Endothelial cell (in vitro differentiated cells): ENCODE measurements at regions not wholly inside any gene's neighbourhood (a gene's known extent, or its start where the extent isn't known, plus 50 kb on each side); places are given as distances from the start of the nearest gene placed in this dataset.

Experiments
- DNase-seq: peaks from one replicate; pipeline ENCODE4 v3.0.0; 2021; ENCODE audit warnings: low spot score
- H3K27ac Mint-ChIP-seq: one replicate; pipeline ENCODE4 v1.8.0; 2021; ENCODE audit warnings: mixed read lengths, inconsistent platforms; ENCODE audit not compliant: unreplicated experiment
- H3K27me3 Mint-ChIP-seq: one replicate; pipeline ENCODE4 v1.8.0; 2021; ENCODE audit warnings: mild to moderate bottlenecking, moderate library complexity, mixed read lengths, inconsistent platforms; ENCODE audit not compliant: unreplicated experiment
- H3K36me3 Mint-ChIP-seq: one replicate; pipeline ENCODE4 v1.8.0; 2021; ENCODE audit warnings: mild to moderate bottlenecking, low read depth, mixed read lengths, inconsistent platforms; ENCODE audit not compliant: unreplicated experiment
- H3K4me1 Mint-ChIP-seq: one replicate; pipeline ENCODE4 v1.8.0; 2021; ENCODE audit warnings: mild to moderate bottlenecking, mixed read lengths, inconsistent platforms; ENCODE audit not compliant: unreplicated experiment
- H3K4me3 Mint-ChIP-seq: one replicate; pipeline ENCODE4 v1.8.0; 2021; ENCODE audit warnings: mild to moderate bottlenecking, mixed read lengths, inconsistent platforms; ENCODE audit not compliant: unreplicated experiment
- H3K9me3 Mint-ChIP-seq: one replicate; pipeline ENCODE4 v1.8.0; 2021; ENCODE audit warnings: mixed read lengths, inconsistent platforms; ENCODE audit not compliant: unreplicated experiment
- TF ChIP-seq, protein P1 (sequence below): fragments of 200-600 bp; sonication (generic); IDR thresholded peaks from one replicate; pipeline ENCODE4 v1.5.0; 2021; ENCODE audit warnings: antibody characterized with exemption; ENCODE audit not compliant: unreplicated experiment

DNA sequence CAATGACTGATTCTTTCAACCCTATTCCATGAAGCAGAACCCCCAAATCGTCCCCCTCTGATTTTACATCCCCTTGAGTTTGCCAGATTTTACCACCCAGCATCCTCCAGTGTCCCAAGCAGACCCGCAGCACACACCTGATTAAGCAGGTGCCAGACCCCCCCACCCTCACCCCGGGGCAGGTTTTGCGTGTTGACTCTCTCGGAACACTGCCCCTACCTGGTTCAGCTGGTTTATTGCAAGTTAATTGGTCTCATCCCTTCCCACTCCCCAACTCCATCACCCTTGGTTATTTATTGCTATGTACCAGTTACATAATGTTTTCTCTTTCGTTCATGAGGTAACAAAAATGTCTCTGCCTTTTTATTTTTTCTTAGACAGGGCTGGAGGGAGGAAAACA, 258.4 kb downstream of the BCOR start:
- Mint-ChIP-seq H3K27ac (no peak overlapping the region), H3K4me3 (no peak overlapping the region), H3K27me3 (no peaks in the 10 kb centered on the region), H3K36me3 (no peaks in the 10 kb centered on the region), H3K4me1 (peaks cover 10% of the 10 kb centered on the region), H3K9me3 (no peaks in the 10 kb centered on the region)
- no peak for DNase-seq
- TF ChIP-seq, protein P1, sequence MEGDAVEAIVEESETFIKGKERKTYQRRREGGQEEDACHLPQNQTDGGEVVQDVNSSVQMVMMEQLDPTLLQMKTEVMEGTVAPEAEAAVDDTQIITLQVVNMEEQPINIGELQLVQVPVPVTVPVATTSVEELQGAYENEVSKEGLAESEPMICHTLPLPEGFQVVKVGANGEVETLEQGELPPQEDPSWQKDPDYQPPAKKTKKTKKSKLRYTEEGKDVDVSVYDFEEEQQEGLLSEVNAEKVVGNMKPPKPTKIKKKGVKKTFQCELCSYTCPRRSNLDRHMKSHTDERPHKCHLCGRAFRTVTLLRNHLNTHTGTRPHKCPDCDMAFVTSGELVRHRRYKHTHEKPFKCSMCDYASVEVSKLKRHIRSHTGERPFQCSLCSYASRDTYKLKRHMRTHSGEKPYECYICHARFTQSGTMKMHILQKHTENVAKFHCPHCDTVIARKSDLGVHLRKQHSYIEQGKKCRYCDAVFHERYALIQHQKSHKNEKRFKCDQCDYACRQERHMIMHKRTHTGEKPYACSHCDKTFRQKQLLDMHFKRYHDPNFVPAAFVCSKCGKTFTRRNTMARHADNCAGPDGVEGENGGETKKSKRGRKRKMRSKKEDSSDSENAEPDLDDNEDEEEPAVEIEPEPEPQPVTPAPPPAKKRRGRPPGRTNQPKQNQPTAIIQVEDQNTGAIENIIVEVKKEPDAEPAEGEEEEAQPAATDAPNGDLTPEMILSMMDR = no peak

DNA sequence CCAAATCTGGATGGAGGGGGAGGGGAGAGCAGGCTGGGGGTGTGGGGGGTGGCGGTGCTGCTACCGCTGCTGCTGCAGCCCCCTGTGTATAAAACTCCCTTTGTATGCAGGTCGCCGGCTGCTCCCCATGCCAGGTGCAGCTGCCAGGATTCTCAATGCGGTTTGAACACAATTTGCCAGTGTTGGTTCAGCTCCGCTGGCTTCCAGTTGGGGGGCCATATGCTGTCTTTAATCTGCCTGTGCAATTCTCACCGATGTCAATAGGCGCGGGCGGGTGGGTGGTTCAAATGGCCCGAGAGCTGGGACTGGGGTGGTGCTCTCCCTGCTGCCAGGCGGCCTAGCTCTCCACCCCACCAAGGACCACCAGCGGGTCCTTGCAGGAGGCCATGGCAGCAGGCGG, 257.6 kb downstream of the BCOR start:
- Mint-ChIP-seq H3K4me3 (no peak overlapping the region), H3K36me3 (no peaks in the 10 kb centered on the region), H3K4me1 (peaks cover 10% of the 10 kb centered on the region), H3K9me3 (no peaks in the 10 kb centered on the region), H3K27ac (no peak overlapping the region), H3K27me3 (no peaks in the 10 kb centered on the region)
- no peak for DNase-seq
- TF ChIP-seq, protein P1 = no peak

DNA sequence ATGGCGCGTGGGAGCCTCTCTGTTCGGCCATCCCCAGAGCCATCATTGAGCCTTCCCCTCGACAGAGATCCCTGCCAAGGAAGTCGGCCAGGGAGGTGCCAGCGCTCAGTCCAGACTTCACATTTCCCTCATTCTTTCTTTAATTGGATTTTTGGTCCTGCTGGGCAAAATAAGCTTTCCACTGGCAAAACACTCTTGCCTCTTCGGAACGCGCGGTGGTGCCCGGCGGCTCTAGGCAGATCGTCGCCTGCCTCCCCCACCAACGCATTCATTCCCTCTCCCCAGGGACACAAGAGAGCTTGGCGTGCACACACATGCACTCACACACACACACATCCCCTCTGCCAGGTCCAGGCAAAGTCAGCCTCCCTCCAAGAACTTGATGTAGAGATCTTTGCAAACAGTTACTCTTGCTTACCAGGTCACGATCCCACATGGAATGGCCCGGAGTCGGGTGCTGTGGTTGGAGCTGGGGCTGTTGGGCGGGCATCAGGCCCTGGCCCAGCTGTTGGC, 257.1 kb downstream of the BCOR start:
- no peak for DNase-seq
- Mint-ChIP-seq H3K4me3 (no peak overlapping the region), H3K27me3 (no peaks in the 10 kb centered on the region), H3K36me3 (no peaks in the 10 kb centered on the region), H3K4me1 (peaks cover 10% of the 10 kb centered on the region), H3K27ac (no peak overlapping the region), H3K9me3 (no peaks in the 10 kb centered on the region)
- TF ChIP-seq, protein P1 = no peak

DNA sequence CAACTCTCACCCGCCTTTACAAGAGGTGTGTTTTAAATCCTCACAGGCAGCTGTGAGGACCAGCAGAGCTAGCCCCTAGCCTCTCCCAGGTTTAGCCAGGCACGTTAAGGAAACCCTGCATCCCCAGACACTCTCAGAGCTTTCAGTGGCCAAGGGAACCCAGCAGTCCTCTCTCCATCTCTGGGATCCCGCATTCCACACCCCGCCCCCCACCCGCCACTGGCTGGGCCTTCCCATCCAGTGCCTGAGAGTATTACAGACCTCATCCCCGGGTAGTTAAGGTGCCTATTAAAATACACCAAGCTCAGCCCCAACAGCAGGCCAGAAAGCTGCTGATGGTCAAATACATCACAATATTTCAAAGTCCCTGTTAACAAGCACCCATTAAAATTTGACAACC, 256.2 kb downstream of the BCOR start:
- peaks cover 10% of the 10 kb centered on the region for H3K4me1 Mint-ChIP-seq
- H3K36me3 Mint-ChIP-seq = no peaks in the 10 kb centered on the region
- no peak overlapping the region for H3K4me3 Mint-ChIP-seq
- TF ChIP-seq, protein P1 = no peak
- DNase-seq = no peak
- no peak overlapping the region for H3K27ac Mint-ChIP-seq
- no peaks in the 10 kb centered on the region for H3K9me3 Mint-ChIP-seq
- no peaks in the 10 kb centered on the region for H3K27me3 Mint-ChIP-seq

DNA sequence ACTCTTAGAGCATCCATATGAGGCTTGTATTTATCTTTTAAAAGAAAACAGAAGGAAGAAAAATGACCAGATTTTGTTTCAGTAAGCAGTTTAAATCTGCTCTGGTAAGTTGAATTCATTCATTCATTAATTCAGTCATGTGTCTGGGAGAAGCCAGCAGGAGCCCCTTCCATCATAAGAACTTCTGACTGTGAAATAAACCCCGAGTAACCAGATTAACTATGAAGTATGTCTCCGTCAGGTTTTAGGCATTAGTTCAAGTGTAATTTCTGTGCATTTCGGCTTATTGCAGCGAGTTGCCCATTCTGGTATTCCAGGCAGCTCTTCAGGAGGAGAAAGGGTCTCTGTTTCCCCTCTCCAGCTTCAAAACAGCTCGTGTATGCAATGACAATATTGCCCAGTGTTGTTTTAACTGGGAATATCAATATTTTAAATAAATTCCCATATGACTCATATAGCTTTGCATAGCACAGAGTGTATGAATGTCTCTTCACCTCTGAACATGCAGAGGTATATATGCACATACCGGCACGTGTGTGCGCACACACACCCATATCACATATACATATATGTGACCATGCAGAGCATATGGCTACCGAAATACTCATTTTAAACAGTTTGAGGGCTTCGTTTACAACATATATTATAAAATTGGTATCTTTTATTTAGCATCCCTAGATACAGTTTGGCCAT, 255.3 kb downstream of the BCOR start:
- Mint-ChIP-seq H3K9me3 (no peaks in the 10 kb centered on the region), H3K27me3 (no peaks in the 10 kb centered on the region), H3K4me1 (peaks cover 10% of the 10 kb centered on the region), H3K4me3 (no peak overlapping the region), H3K36me3 (no peaks in the 10 kb centered on the region), H3K27ac (no peak overlapping the region)
- TF ChIP-seq, protein P1 = no peak
- no peak for DNase-seq
